Endothelial cell of umbilical vein (primary cell): ENCODE measurements at regions not wholly inside any gene's neighbourhood (a gene's known extent, or its start where the extent isn't known, plus 50 kb on each side); places are given as distances from the start of the nearest gene placed in this dataset.

ENCODE experiments used
- BruUV-seq: library from RNA; stranded (reverse); fragments of 400-500 nt; replicated peaks from 2 replicates; lab custom pipeline; 2021; lab: Mats Ljungman, UMichigan
- CTCF ChIA-PET: fragments of 300-600, 350-600 bp; sonication (Branson Sonifier 250); formaldehyde crosslinking; loops from one replicate; lab custom pipeline; 2021; ENCODE audit warnings: antibody characterized with exemption, inconsistent platforms; lab: Charles Lee
- POLR2A ChIA-PET: fragments of 300-600, 350-600 bp; sonication (Branson Sonifier 250); formaldehyde crosslinking; loops from one replicate; lab custom pipeline; 2021; ENCODE audit warnings: antibody characterized with exemption, inconsistent platforms; lab: Charles Lee
- DNase-seq: peaks from one replicate; pipeline ENCODE4 v3.0.0-alpha.2; 2011; ENCODE audit warnings: low read depth, low spot score
- FAIRE-seq: peaks from 2 replicates; lab custom pipeline; 2011; peaks lifted over from hg19 to GRCh38; lab: Jason Lieb, UNC
- H2AFZ ChIP-seq: 2 replicates; pipeline ENCODE4 v1.6.0; 2012; ENCODE audit warnings: low read depth, low read length, control low read depth, inconsistent platforms
- H3K27ac ChIP-seq: 2 replicates; pipeline ENCODE4 v1.5.1; 2011; ENCODE audit warnings: low read depth, mild to moderate bottlenecking, control low read depth, low read length, moderate library complexity; ENCODE audit not compliant: insufficient read depth
- H3K27me3 ChIP-seq, 2 experiments: 2 replicates each; pipeline versions ENCODE4 v1.6.0 to v1.6.1; 2011; ENCODE audit warnings: low read length in 2 of 2, mixed read lengths in 1 of 2; ENCODE audit not compliant: control insufficient read depth in 2 of 2, insufficient read depth in 2 of 2
- H3K36me3 ChIP-seq, 2 experiments: 2 replicates in 1 of 2; 3 replicates in 1 of 2; pipeline ENCODE4 v1.5.1; 2011; ENCODE audit warnings: low read length in 2 of 2, mild to moderate bottlenecking in 1 of 2, moderate library complexity in 1 of 2; ENCODE audit not compliant: control insufficient read depth in 2 of 2, insufficient read depth in 2 of 2; ENCODE audit errors: extremely low read depth in 1 of 2
- H3K4me1 ChIP-seq: 3 replicates; pipeline ENCODE4 v1.5.1; 2011; ENCODE audit warnings: mild to moderate bottlenecking, low read length; ENCODE audit not compliant: control insufficient read depth, insufficient read depth; ENCODE audit errors: extremely low read depth
- H3K4me2 ChIP-seq: 2 replicates; pipeline ENCODE4 v1.6.1; 2011; ENCODE audit warnings: low read length, control low read depth, mixed read lengths; ENCODE audit not compliant: insufficient read depth
- H3K4me3 ChIP-seq, 3 experiments: fragments of 200-600 bp in 1 of 3; sonication (generic), shearing (Covaris generic) in 1 of 3; replicated peaks in 1 of 3; 2 replicates each; pipeline ENCODE4 v1.5.1; 2011 to 2016; ENCODE audit warnings: control low read depth in 3 of 3, low read length in 3 of 3, mild to moderate bottlenecking in 2 of 3, inconsistent platforms in 1 of 3, low read depth in 1 of 3, moderate library complexity in 1 of 3; ENCODE audit not compliant: insufficient read depth in 1 of 3
- H3K79me2 ChIP-seq: 2 replicates; pipeline ENCODE4 v1.6.0; 2012; ENCODE audit warnings: low read length, inconsistent platforms; ENCODE audit not compliant: control insufficient read depth, insufficient read depth
- H3K9ac ChIP-seq: replicated peaks from 2 replicates; pipeline ENCODE3; 2011; ENCODE audit warnings: low read length, control low read depth; ENCODE audit not compliant: insufficient read depth; ENCODE audit errors: extremely low read depth
- H3K9me1 ChIP-seq: replicated peaks from 3 replicates; pipeline ENCODE4 v1.6.0; 2011; ENCODE audit warnings: mild to moderate bottlenecking, low read length; ENCODE audit not compliant: control insufficient read depth, insufficient read depth; ENCODE audit errors: extremely low read depth
- H3K9me3 ChIP-seq: replicated peaks from 2 replicates; pipeline ENCODE4 v1.5.1; 2012; ENCODE audit warnings: low read length, inconsistent platforms; ENCODE audit not compliant: control insufficient read depth, insufficient read depth
- H4K20me1 ChIP-seq: replicated peaks from 2 replicates; pipeline ENCODE3; 2011; ENCODE audit warnings: mild to moderate bottlenecking, low read length; ENCODE audit not compliant: control insufficient read depth, insufficient read depth; ENCODE audit errors: extremely low read depth
- EZH2 ChIP-seq: IDR thresholded peaks from 2 replicates; pipeline ENCODE4 v1.6.1; 2012; ENCODE audit warnings: borderline replicate concordance, low read depth, mild to moderate bottlenecking, moderate library complexity, low read length, inconsistent platforms; ENCODE audit not compliant: severe bottlenecking
- FOS ChIP-seq: IDR thresholded peaks from 2 replicates; pipeline ENCODE4 v1.6.1; 2011; ENCODE audit warnings: mild to moderate bottlenecking, low read length, moderate library complexity, borderline replicate concordance; ENCODE audit not compliant: insufficient read depth
- GATA2 ChIP-seq: IDR thresholded peaks from 2 replicates; pipeline ENCODE4 v1.7.0; 2011; ENCODE audit warnings: low read depth, mild to moderate bottlenecking, moderate library complexity, mixed read lengths, low read length; ENCODE audit not compliant: insufficient read length, insufficient read depth
- JUN ChIP-seq: IDR thresholded peaks from 2 replicates; pipeline ENCODE4 v1.6.1; 2011; ENCODE audit warnings: borderline replicate concordance, low read depth; ENCODE audit not compliant: insufficient read length, insufficient read depth
- MYC ChIP-seq: IDR thresholded peaks from one replicate; pipeline ENCODE4 v1.6.1; 2011; ENCODE audit warnings: mild to moderate bottlenecking, low read depth, low read length
- POLR2A ChIP-seq: IDR thresholded peaks from 2 replicates; pipeline ENCODE4 v1.6.1; 2012; ENCODE audit warnings: low read depth, mild to moderate bottlenecking, control low read depth, low read length
- POLR2AphosphoS5 ChIP-seq: IDR thresholded peaks from 2 replicates; pipeline ENCODE4 v1.6.1; 2012; ENCODE audit warnings: low read depth, mild to moderate bottlenecking, control low read depth, low read length, moderate library complexity; ENCODE audit not compliant: insufficient read depth
- dilution Hi-C: fragments of 300-500 bp; cut with MboI; formaldehyde crosslinking; loops from one replicate; pipeline ENCODE4 v1.15.0; 2019; ENCODE audit warnings: low sequenced_read_pairs; ENCODE audit not compliant: extremely low pct_ligation_motif_present
- intact Hi-C: fragments of 100-400 bp; cut with micrococcal nuclease; formaldehyde crosslinking; loops from one replicate; pipeline ENCODE4 v1.10.0; 2022
- TF ChIP-seq, protein P1 (sequence below), 2 donors: IDR thresholded peaks; 1 replicate in 1 of 2; 2 replicates in 1 of 2; pipeline ENCODE4 v1.5.1; 2011; ENCODE audit warnings: low read length in 2 of 2, mild to moderate bottlenecking in 2 of 2, moderate library complexity in 2 of 2, control low read depth in 1 of 2, inconsistent platforms in 1 of 2, low read depth in 1 of 2; ENCODE audit not compliant: insufficient read depth in 1 of 2; ENCODE audit errors: extremely low read depth in 1 of 2
- TF ChIP-seq, protein P2 (sequence below): IDR thresholded peaks from 2 replicates; pipeline ENCODE4 v1.6.1; 2011; ENCODE audit not compliant: insufficient read depth, insufficient read length

DNA sequence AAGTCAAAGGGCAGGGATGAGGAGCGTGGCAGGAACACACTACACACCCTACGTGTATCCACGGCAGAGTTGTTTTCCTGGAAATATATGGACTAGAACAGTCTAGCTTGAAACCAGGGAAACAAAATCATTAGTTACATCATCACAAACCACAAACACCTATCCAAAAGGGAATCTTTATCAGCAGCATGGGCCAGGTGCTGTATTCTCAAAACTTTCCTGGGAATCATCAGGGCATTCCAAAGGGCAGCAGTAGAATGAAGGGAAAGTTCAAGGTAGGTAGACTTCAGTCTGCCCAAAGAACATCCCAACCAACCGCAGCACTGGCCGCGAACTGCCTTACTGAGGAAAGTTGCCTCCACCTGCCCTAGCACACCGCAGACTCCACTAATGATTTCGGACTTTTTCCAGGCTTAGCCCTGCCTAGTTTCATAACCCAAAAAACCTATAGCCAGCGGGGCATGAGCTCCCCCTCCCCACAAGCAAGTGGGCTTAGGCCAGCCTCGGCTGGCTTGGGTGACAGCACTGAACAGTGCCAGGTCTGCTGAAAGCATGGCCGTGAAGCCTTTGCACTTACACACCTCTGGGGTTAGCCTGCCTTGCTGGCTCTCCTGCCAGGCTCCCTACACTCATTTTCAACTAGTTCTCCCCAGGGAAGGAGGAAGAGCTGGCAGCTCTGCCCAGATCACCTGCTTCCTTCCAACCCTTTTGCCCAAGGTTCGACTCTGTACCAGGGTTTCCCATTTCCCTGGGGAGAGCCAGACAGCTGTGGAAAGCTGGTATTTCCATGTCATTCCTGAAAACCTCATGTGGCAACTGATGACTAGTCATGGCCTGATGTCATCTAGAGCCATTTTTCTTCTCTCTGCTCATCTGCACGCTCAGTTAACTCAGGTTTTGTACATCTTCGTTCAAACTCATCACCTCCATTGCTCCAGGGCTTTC lies 77.3 kb upstream of the UBAC2 start:
- BruUV-seq, result no TSS peak
- FAIRE-seq, result no peak
- Histone ChIP-seq H3K27me3 (no peaks in the 10 kb centered on the region), H3K79me2 (no peaks in the 10 kb centered on the region), H3K27ac (no peak overlapping the region), H3K9me1 (no peaks in the 10 kb centered on the region), H4K20me1 (no peaks in the 10 kb centered on the region), H3K4me2 (no peak overlapping the region), H2AFZ (no peak overlapping the region), H3K4me1 (peaks cover 10% of the 10 kb centered on the region), H3K9me3 (no peaks in the 10 kb centered on the region), H3K9ac (no peak overlapping the region), H3K4me3 (no peak overlapping the region), H3K36me3 (no peaks in the 10 kb centered on the region)
- ChIA-PET CTCF (interaction anchor here (0.9 kb wide), 1 partner anchor 53 kb away, joined by 3 read pairs; no protein-coding TSS in a partner anchor), POLR2A (no interaction called here)
- no peak for TF ChIP-seq FOS
- no peak for TF ChIP-seq JUN
- TF ChIP-seq POLR2AphosphoS5, result no peak
- TF ChIP-seq, protein P1, sequence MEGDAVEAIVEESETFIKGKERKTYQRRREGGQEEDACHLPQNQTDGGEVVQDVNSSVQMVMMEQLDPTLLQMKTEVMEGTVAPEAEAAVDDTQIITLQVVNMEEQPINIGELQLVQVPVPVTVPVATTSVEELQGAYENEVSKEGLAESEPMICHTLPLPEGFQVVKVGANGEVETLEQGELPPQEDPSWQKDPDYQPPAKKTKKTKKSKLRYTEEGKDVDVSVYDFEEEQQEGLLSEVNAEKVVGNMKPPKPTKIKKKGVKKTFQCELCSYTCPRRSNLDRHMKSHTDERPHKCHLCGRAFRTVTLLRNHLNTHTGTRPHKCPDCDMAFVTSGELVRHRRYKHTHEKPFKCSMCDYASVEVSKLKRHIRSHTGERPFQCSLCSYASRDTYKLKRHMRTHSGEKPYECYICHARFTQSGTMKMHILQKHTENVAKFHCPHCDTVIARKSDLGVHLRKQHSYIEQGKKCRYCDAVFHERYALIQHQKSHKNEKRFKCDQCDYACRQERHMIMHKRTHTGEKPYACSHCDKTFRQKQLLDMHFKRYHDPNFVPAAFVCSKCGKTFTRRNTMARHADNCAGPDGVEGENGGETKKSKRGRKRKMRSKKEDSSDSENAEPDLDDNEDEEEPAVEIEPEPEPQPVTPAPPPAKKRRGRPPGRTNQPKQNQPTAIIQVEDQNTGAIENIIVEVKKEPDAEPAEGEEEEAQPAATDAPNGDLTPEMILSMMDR (IDR thresholded peaks at IDR 0.05; ENCODE audit: extremely low read depth in 1 of 2, insufficient read depth in 1 of 2, low read depth in 1 of 2, low read length in 2 of 2), result no peak
- TF ChIP-seq POLR2A, result no peak
- no peak for TF ChIP-seq EZH2
- no peak for TF ChIP-seq GATA2
- TF ChIP-seq, protein P2, sequence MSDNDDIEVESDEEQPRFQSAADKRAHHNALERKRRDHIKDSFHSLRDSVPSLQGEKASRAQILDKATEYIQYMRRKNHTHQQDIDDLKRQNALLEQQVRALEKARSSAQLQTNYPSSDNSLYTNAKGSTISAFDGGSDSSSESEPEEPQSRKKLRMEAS, result no peak
- TF ChIP-seq MYC, result no peak
- dilution Hi-C loops (no loop called here), intact Hi-C loops (loop anchor here (2.0 kb wide), 1 partner anchor 37 kb away; no protein-coding TSS in a partner anchor)
- DNase-seq, result no peak
